ENCODE measurements at regions not wholly inside any gene's neighbourhood (a gene's known extent, or its start where the extent isn't known, plus 50 kb on each side); places are given as distances from the start of the nearest gene placed in this dataset.

- no peak overlapping the region for H3K9ac ChIP-seq (ENCODE audit: low read length in 3 of 3)
- no peak overlapping the region for H3K4me3 ChIP-seq (ENCODE audit: low read length in 3 of 3)
- no peaks in the 10 kb centered on the region for H3K4me1 ChIP-seq (ENCODE audit: control insufficient read depth in 2 of 3, insufficient read depth in 2 of 3, low read depth in 1 of 3, low read length in 3 of 3)
- intact Hi-C loops (cut with DNase I): loop anchor here (10.0 kb wide), 1 partner anchor 853 kb away; no protein-coding TSS in a partner anchor
- H3K27me3 ChIP-seq (ENCODE audit: control insufficient read depth, insufficient read depth, low read length): no peaks in the 10 kb centered on the region
- DNase-seq (no peak), FAIRE-seq (no peak)
- TF ChIP-seq CTCF (IDR thresholded peaks at IDR 0.05; ENCODE audit: borderline replicate concordance, extremely low read depth, insufficient read depth): no peak
- H3K36me3 ChIP-seq (ENCODE audit: control insufficient read depth in 2 of 3, insufficient read depth in 3 of 3, low read length in 3 of 3): no peaks in the 10 kb centered on the region
- no peak overlapping the region for H3K27ac ChIP-seq (ENCODE audit: low read depth in 2 of 2, low read length in 2 of 2)
- no peaks in the 10 kb centered on the region for H3K9me3 ChIP-seq (ENCODE audit: control insufficient read depth in 2 of 3, insufficient read depth in 1 of 3, low read length in 3 of 3)
These were observed 1004.4 kb upstream of the CDH2 start for GRCh38 chr18:29181151-29181901.

GRCh38 chr18:29176681-29177080 lies 999.8 kb upstream of the CDH2 start:
- Histone ChIP-seq H3K27ac (ENCODE audit: low read depth in 2 of 2, low read length in 2 of 2) (no peak overlapping the region), H3K4me1 (ENCODE audit: control insufficient read depth in 2 of 3, insufficient read depth in 2 of 3, low read depth in 1 of 3, low read length in 3 of 3) (no peaks in the 10 kb centered on the region), H3K27me3 (ENCODE audit: control insufficient read depth, insufficient read depth, low read length) (no peaks in the 10 kb centered on the region), H3K4me3 (ENCODE audit: low read length in 3 of 3) (no peak overlapping the region), H3K9me3 (ENCODE audit: control insufficient read depth in 2 of 3, insufficient read depth in 1 of 3, low read length in 3 of 3) (no peaks in the 10 kb centered on the region), H3K9ac (ENCODE audit: low read length in 3 of 3) (no peak overlapping the region), H3K36me3 (ENCODE audit: control insufficient read depth in 2 of 3, insufficient read depth in 3 of 3, low read length in 3 of 3) (no peaks in the 10 kb centered on the region)
- DNase-seq: no peak
- TF ChIP-seq CTCF (IDR thresholded peaks at IDR 0.05; ENCODE audit: borderline replicate concordance, extremely low read depth, insufficient read depth): no peak
- intact Hi-C loops (cut with DNase I): no loop called here
- no peak for FAIRE-seq

- no peak overlapping the region for H3K9ac ChIP-seq (ENCODE audit: low read length in 3 of 3)
- H3K36me3 ChIP-seq (ENCODE audit: control insufficient read depth in 2 of 3, insufficient read depth in 3 of 3, low read length in 3 of 3): no peaks in the 10 kb centered on the region
- DNase-seq (peak in 1 of 5 donors; percentile 16), FAIRE-seq (no peak)
- H3K27me3 ChIP-seq (ENCODE audit: control insufficient read depth, insufficient read depth, low read length): no peaks in the 10 kb centered on the region
- intact Hi-C loops (cut with DNase I): no loop called here
- no peak for TF ChIP-seq CTCF (IDR thresholded peaks at IDR 0.05; ENCODE audit: borderline replicate concordance, extremely low read depth, insufficient read depth)
- no peaks in the 10 kb centered on the region for H3K4me1 ChIP-seq (ENCODE audit: control insufficient read depth in 2 of 3, insufficient read depth in 2 of 3, low read depth in 1 of 3, low read length in 3 of 3)
- no peak overlapping the region for H3K27ac ChIP-seq (ENCODE audit: low read depth in 2 of 2, low read length in 2 of 2)
- no peaks in the 10 kb centered on the region for H3K9me3 ChIP-seq (ENCODE audit: control insufficient read depth in 2 of 3, insufficient read depth in 1 of 3, low read length in 3 of 3)
- H3K4me3 ChIP-seq (ENCODE audit: low read length in 3 of 3): no peak overlapping the region
These were observed 998.0 kb upstream of the CDH2 start for GRCh38 chr18:29174891-29175290.

- Histone ChIP-seq H3K9me3 (ENCODE audit: control insufficient read depth in 2 of 3, insufficient read depth in 1 of 3, low read length in 3 of 3) (no peaks in the 10 kb centered on the region), H3K27ac (ENCODE audit: low read depth in 2 of 2, low read length in 2 of 2) (no peak overlapping the region), H3K9ac (ENCODE audit: low read length in 3 of 3) (no peak overlapping the region), H3K4me1 (ENCODE audit: control insufficient read depth in 2 of 3, insufficient read depth in 2 of 3, low read depth in 1 of 3, low read length in 3 of 3) (no peaks in the 10 kb centered on the region), H3K36me3 (ENCODE audit: control insufficient read depth in 2 of 3, insufficient read depth in 3 of 3, low read length in 3 of 3) (no peaks in the 10 kb centered on the region), H3K4me3 (ENCODE audit: low read length in 3 of 3) (no peak overlapping the region), H3K27me3 (ENCODE audit: control insufficient read depth, insufficient read depth, low read length) (no peaks in the 10 kb centered on the region)
- DNase-seq (no peak), FAIRE-seq (no peak)
- TF ChIP-seq CTCF (IDR thresholded peaks at IDR 0.05; ENCODE audit: borderline replicate concordance, extremely low read depth, insufficient read depth): no peak
- intact Hi-C loops (cut with DNase I): no loop called here
These were observed 995.8 kb upstream of the CDH2 start for GRCh38 chr18:29172756-29173067.
